GM13976 (cell line): ENCODE measurements at regions not wholly inside any gene's neighbourhood (a gene's known extent, or its start where the extent isn't known, plus 50 kb on each side); places are given as distances from the start of the nearest gene placed in this dataset.
"Not testable (repeated sequence)": the region's sequence is repeated elsewhere in the genome, so short reads cannot be mapped to it uniquely, and the experiment has no call there.

Experiments
- DNase-seq: peaks from one replicate; pipeline ENCODE4 v3.0.0; 2012; ENCODE audit warnings: low spot score
- CTCF ChIP-seq: IDR thresholded peaks from 2 replicates; pipeline ENCODE4 v1.5.1; 2012; ENCODE audit warnings: borderline replicate concordance, mild to moderate bottlenecking; ENCODE audit not compliant: insufficient read depth; ENCODE audit errors: extremely low read depth, missing control alignments, control extremely low read depth
- in situ Hi-C: fragments of 300-500 bp; cut with MboI; formaldehyde crosslinking; loops from one replicate; pipeline ENCODE4 v1.12.0; 2022; ENCODE audit warnings: low sequenced_read_pairs, mixed read lengths, inconsistent platforms; ENCODE audit not compliant: unreplicated experiment

- no peak for TF ChIP-seq CTCF
- no peak for DNase-seq
- in situ Hi-C loops = no loop called here
Observed at GRCh38 chr3:62951037-62951613, 75.9 kb upstream of the CADPS start.

GRCh38 chr3:62951880-62952279, 76.7 kb upstream of the CADPS start:
- in situ Hi-C loops, DNase-seq: not testable (repeated sequence)

GRCh38 chr3:62954580-62954979, 79.4 kb upstream of the CADPS start:
- TF ChIP-seq CTCF = no peak
- no peak for DNase-seq
- in situ Hi-C loops = no loop called here

GRCh38 chr3:62955126-62955525, 79.9 kb upstream of the CADPS start:
- no peak for TF ChIP-seq CTCF
- in situ Hi-C loops = no loop called here
- no peak for DNase-seq

- no peak for DNase-seq
- in situ Hi-C loops = no loop called here
- TF ChIP-seq CTCF = no peak
Observed at GRCh38 chr3:62956411-62956810, 81.2 kb upstream of the CADPS start.

GRCh38 chr3:62961874-62962556, 86.8 kb upstream of the CADPS start:
- in situ Hi-C loops = no loop called here
- no peak for DNase-seq
- TF ChIP-seq CTCF = no peak

- in situ Hi-C loops = no loop called here
- DNase-seq = no peak
Observed at GRCh38 chr3:62962714-62963113, 87.5 kb upstream of the CADPS start.

More at GRCh38 chr3:62962714-62963113, 87.5 kb upstream of the CADPS start:
- no peak for TF ChIP-seq CTCF
